Smooth muscle cell (in vitro differentiated cells): ENCODE measurements at regions not wholly inside any gene's neighbourhood (a gene's known extent, or its start where the extent isn't known, plus 50 kb on each side); places are given as distances from the start of the nearest gene placed in this dataset.

ENCODE experiments used
- DNase-seq: peaks from one replicate; lab custom pipeline; 2025; ENCODE audit not compliant: unreplicated experiment; lab: John Stamatoyannopoulos, UW
- H2AFZ ChIP-seq: fragments of 200-600 bp; sonication (generic); 2 replicates; pipeline ENCODE4 v1.6.0; 2016; ENCODE audit warnings: antibody characterized with exemption, low read depth, mild to moderate bottlenecking
- H3F3A ChIP-seq: fragments of 200-600 bp; sonication (generic); 2 replicates; pipeline ENCODE4 v1.6.0; 2017; ENCODE audit warnings: antibody characterized with exemption, low read depth
- H3K27ac ChIP-seq: fragments of 200-600 bp; sonication (generic); 2 replicates; pipeline ENCODE4 v1.5.1; 2016; ENCODE audit warnings: low read depth, mild to moderate bottlenecking
- H3K27me3 ChIP-seq: fragments of 200-600 bp; sonication (generic); 2 replicates; pipeline ENCODE4 v1.6.1; 2016; ENCODE audit warnings: low read depth, mild to moderate bottlenecking
- H3K36me3 ChIP-seq: fragments of 200-600 bp; sonication (generic); 2 replicates; pipeline ENCODE4 v1.5.1; 2016; ENCODE audit warnings: low read depth
- H3K4me1 ChIP-seq: fragments of 200-600 bp; sonication (generic); 2 replicates; pipeline ENCODE4 v1.5.1; 2016; ENCODE audit warnings: low read depth
- H3K4me2 ChIP-seq: fragments of 200-600 bp; sonication (generic); 2 replicates; pipeline ENCODE4 v1.6.0; 2016; ENCODE audit warnings: mild to moderate bottlenecking
- H3K4me3 ChIP-seq: fragments of 200-600 bp; sonication (generic); 2 replicates; pipeline ENCODE4 v1.5.1; 2016; ENCODE audit warnings: mild to moderate bottlenecking
- H3K79me2 ChIP-seq: fragments of 200-600 bp; sonication (generic); 2 replicates; pipeline ENCODE4 v1.6.0; 2016; ENCODE audit warnings: low read depth, mild to moderate bottlenecking
- H3K9ac ChIP-seq: fragments of 200-600 bp; sonication (generic); 2 replicates; pipeline ENCODE4 v1.6.0; 2016; ENCODE audit warnings: low read depth
- H3K9me3 ChIP-seq: fragments of 200-600 bp; sonication (generic); replicated peaks from 2 replicates; pipeline ENCODE4 v1.5.1; 2016; ENCODE audit warnings: low read depth
- H4K20me1 ChIP-seq: fragments of 200-600 bp; sonication (generic); 2 replicates; pipeline ENCODE4 v1.6.0; 2016; ENCODE audit warnings: low read depth
- WGBS: methylation state at CpG from one replicate; pipeline ENCODE4 v1.1.7; 2016; ENCODE audit warnings: low lambda C conversion rate; 5-methylcytosine and 5-hydroxymethylcytosine counted together
- TF ChIP-seq, protein P1 (sequence below): fragments of 200-600 bp; sonication (generic); IDR thresholded peaks from 2 replicates; pipeline ENCODE4 v1.5.1; 2017; ENCODE audit warnings: borderline replicate concordance, mild to moderate bottlenecking, antibody characterized with exemption; ENCODE audit not compliant: insufficient read depth, poor library complexity, severe bottlenecking

GRCh38 chr1:188867614-188868013 lies 1610.0 kb downstream of the BRINP3 start:
- Histone ChIP-seq H3K9ac (no peak overlapping the region), H4K20me1 (no peaks in the 10 kb centered on the region), H3K27me3 (no peaks in the 10 kb centered on the region), H2AFZ (no peak overlapping the region), H3K9me3 (no peaks in the 10 kb centered on the region), H3K36me3 (no peaks in the 10 kb centered on the region), H3K27ac (no peak overlapping the region), H3F3A (no peaks in the 10 kb centered on the region), H3K4me3 (no peak overlapping the region), H3K79me2 (no peaks in the 10 kb centered on the region), H3K4me2 (no peak overlapping the region), H3K4me1 (no peaks in the 10 kb centered on the region)
- DNase-seq: no peak
- TF ChIP-seq, protein P1, sequence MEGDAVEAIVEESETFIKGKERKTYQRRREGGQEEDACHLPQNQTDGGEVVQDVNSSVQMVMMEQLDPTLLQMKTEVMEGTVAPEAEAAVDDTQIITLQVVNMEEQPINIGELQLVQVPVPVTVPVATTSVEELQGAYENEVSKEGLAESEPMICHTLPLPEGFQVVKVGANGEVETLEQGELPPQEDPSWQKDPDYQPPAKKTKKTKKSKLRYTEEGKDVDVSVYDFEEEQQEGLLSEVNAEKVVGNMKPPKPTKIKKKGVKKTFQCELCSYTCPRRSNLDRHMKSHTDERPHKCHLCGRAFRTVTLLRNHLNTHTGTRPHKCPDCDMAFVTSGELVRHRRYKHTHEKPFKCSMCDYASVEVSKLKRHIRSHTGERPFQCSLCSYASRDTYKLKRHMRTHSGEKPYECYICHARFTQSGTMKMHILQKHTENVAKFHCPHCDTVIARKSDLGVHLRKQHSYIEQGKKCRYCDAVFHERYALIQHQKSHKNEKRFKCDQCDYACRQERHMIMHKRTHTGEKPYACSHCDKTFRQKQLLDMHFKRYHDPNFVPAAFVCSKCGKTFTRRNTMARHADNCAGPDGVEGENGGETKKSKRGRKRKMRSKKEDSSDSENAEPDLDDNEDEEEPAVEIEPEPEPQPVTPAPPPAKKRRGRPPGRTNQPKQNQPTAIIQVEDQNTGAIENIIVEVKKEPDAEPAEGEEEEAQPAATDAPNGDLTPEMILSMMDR: no peak

- Histone ChIP-seq H4K20me1 (no peaks in the 10 kb centered on the region), H3K27ac (no peak overlapping the region), H3K4me1 (no peaks in the 10 kb centered on the region), H3F3A (no peaks in the 10 kb centered on the region), H3K4me3 (no peak overlapping the region), H3K27me3 (no peaks in the 10 kb centered on the region), H3K36me3 (no peaks in the 10 kb centered on the region), H2AFZ (no peak overlapping the region), H3K9ac (no peak overlapping the region), H3K9me3 (no peaks in the 10 kb centered on the region), H3K4me2 (no peak overlapping the region), H3K79me2 (no peaks in the 10 kb centered on the region)
- TF ChIP-seq, protein P1: no peak
- 29% methylated on average over 1 of the region's 1 CpG for WGBS
- DNase-seq: no peak
Measured at GRCh38 chr1:188871164-188871563, 1606.5 kb downstream of the BRINP3 start.

- WGBS: 61% methylated on average over 2 of the region's 2 CpGs
- TF ChIP-seq, protein P1: no peak
- no peak for DNase-seq
Measured at GRCh38 chr1:188872376-188872775, 1605.3 kb downstream of the BRINP3 start.

GRCh38 chr1:188877668-188878067 lies 1600.0 kb downstream of the BRINP3 start:
- H3K9ac ChIP-seq: no peak overlapping the region
- 95% methylated on average over 2 of the region's 2 CpGs for WGBS

More at GRCh38 chr1:188872376-188872775, 1605.3 kb downstream of the BRINP3 start:
- no peaks in the 10 kb centered on the region for H4K20me1 ChIP-seq
- no peak overlapping the region for H3K4me2 ChIP-seq
- no peaks in the 10 kb centered on the region for H3K79me2 ChIP-seq
- no peaks in the 10 kb centered on the region for H3K9me3 ChIP-seq
- no peak overlapping the region for H3K4me3 ChIP-seq
- H3K4me1 ChIP-seq: no peaks in the 10 kb centered on the region
- no peak overlapping the region for H3K9ac ChIP-seq
- H3F3A ChIP-seq: no peaks in the 10 kb centered on the region
- H3K27ac ChIP-seq: no peak overlapping the region
- H2AFZ ChIP-seq: no peak overlapping the region
- no peaks in the 10 kb centered on the region for H3K36me3 ChIP-seq
- H3K27me3 ChIP-seq: no peaks in the 10 kb centered on the region

More at GRCh38 chr1:188877668-188878067, 1600.0 kb downstream of the BRINP3 start:
- H2AFZ ChIP-seq: no peak overlapping the region
- H3K4me3 ChIP-seq: no peak overlapping the region
- DNase-seq: no peak
- H3K27ac ChIP-seq: no peak overlapping the region
- H3K4me1 ChIP-seq: no peaks in the 10 kb centered on the region
- no peaks in the 10 kb centered on the region for H3K36me3 ChIP-seq
- TF ChIP-seq, protein P1: no peak
- no peaks in the 10 kb centered on the region for H3K79me2 ChIP-seq
- no peaks in the 10 kb centered on the region for H3F3A ChIP-seq
- no peaks in the 10 kb centered on the region for H3K9me3 ChIP-seq
- no peak overlapping the region for H3K4me2 ChIP-seq
- H4K20me1 ChIP-seq: no peaks in the 10 kb centered on the region
- no peaks in the 10 kb centered on the region for H3K27me3 ChIP-seq
